ENCODE measurements at regions not wholly inside any gene's neighbourhood (a gene's known extent, or its start where the extent isn't known, plus 50 kb on each side); places are given as distances from the start of the nearest gene placed in this dataset.

GRCh38 chr5:124627815-124628595 is 118.4 kb downstream of the ZNF608 start:
- intact Hi-C loops (cut with micrococcal nuclease; ENCODE audit: unreplicated experiment): no loop called here
- no peak for DNase-seq (ENCODE audit: low spot score)
- no peaks in the 10 kb centered on the region for H3K9me3 ChIP-seq (ENCODE audit: low read depth, low read length, poor library complexity, severe bottlenecking)
- no TSS peak for BruUV-seq (replicated peaks)
- H3K36me3 ChIP-seq (ENCODE audit: insufficient read depth, low read length, poor library complexity, severe bottlenecking): no peaks in the 10 kb centered on the region
- no peaks in the 10 kb centered on the region for H3K27me3 ChIP-seq (replicated peaks; ENCODE audit: insufficient read depth, low read depth, low read length, poor library complexity)
- H3K4me3 ChIP-seq (ENCODE audit: low read depth, low read length, poor library complexity, severe bottlenecking): no peak overlapping the region
- no peak overlapping the region for H3K27ac ChIP-seq (ENCODE audit: low read depth, low read length, poor library complexity, severe bottlenecking)
- TF ChIP-seq CTCF (conservative IDR thresholded peaks at IDR 0.05; ENCODE audit: low read depth, low read length): no peak
- TF ChIP-seq EZH2 (IDR thresholded peaks at IDR 0.05; ENCODE audit: borderline replicate concordance, low read depth, low read length, poor library complexity, severe bottlenecking): no peak
- CTCF ChIA-PET: interaction anchor here (0.5 kb wide), 1 partner anchor 52 kb away, joined by 3 read pairs; no protein-coding TSS in a partner anchor
- peaks cover 1% of the 10 kb centered on the region for H3K4me1 ChIP-seq (ENCODE audit: insufficient read depth, low read length, poor library complexity, severe bottlenecking)
- POLR2A ChIA-PET (ENCODE audit: low non-redundant PET): no interaction called here

- ChIA-PET CTCF (no interaction called here), POLR2A (ENCODE audit: low non-redundant PET) (no interaction called here)
- no peak for TF ChIP-seq CTCF (conservative IDR thresholded peaks at IDR 0.05; ENCODE audit: low read depth, low read length)
- no peak for TF ChIP-seq EZH2 (IDR thresholded peaks at IDR 0.05; ENCODE audit: borderline replicate concordance, low read depth, low read length, poor library complexity, severe bottlenecking)
- H3K27ac ChIP-seq (ENCODE audit: low read depth, low read length, poor library complexity, severe bottlenecking): no peak overlapping the region
- H3K27me3 ChIP-seq (replicated peaks; ENCODE audit: insufficient read depth, low read depth, low read length, poor library complexity): no peaks in the 10 kb centered on the region
- no peak overlapping the region for H3K4me3 ChIP-seq (ENCODE audit: low read depth, low read length, poor library complexity, severe bottlenecking)
- no peaks in the 10 kb centered on the region for H3K36me3 ChIP-seq (ENCODE audit: insufficient read depth, low read length, poor library complexity, severe bottlenecking)
- intact Hi-C loops (cut with micrococcal nuclease; ENCODE audit: unreplicated experiment): no loop called here
- no TSS peak for BruUV-seq (replicated peaks)
- peaks cover 5% of the 10 kb centered on the region for H3K4me1 ChIP-seq (ENCODE audit: insufficient read depth, low read length, poor library complexity, severe bottlenecking)
- DNase-seq (ENCODE audit: low spot score): no peak
- H3K9me3 ChIP-seq (ENCODE audit: low read depth, low read length, poor library complexity, severe bottlenecking): no peaks in the 10 kb centered on the region
These were observed 120.4 kb downstream of the ZNF608 start for GRCh38 chr5:124626053-124626452.

- Histone ChIP-seq H3K4me1 (ENCODE audit: insufficient read depth, low read length, poor library complexity, severe bottlenecking) (peaks cover 5% of the 10 kb centered on the region), H3K36me3 (ENCODE audit: insufficient read depth, low read length, poor library complexity, severe bottlenecking) (no peaks in the 10 kb centered on the region), H3K4me3 (ENCODE audit: low read depth, low read length, poor library complexity, severe bottlenecking) (no peak overlapping the region), H3K27ac (ENCODE audit: low read depth, low read length, poor library complexity, severe bottlenecking) (no peak overlapping the region), H3K27me3 (replicated peaks; ENCODE audit: insufficient read depth, low read depth, low read length, poor library complexity) (no peaks in the 10 kb centered on the region), H3K9me3 (ENCODE audit: low read depth, low read length, poor library complexity, severe bottlenecking) (no peaks in the 10 kb centered on the region)
- ChIA-PET CTCF (no interaction called here), POLR2A (ENCODE audit: low non-redundant PET) (no interaction called here)
- TF ChIP-seq EZH2 (IDR thresholded peaks at IDR 0.05; ENCODE audit: borderline replicate concordance, low read depth, low read length, poor library complexity, severe bottlenecking): no peak
- TF ChIP-seq CTCF (conservative IDR thresholded peaks at IDR 0.05; ENCODE audit: low read depth, low read length): no peak
- no peak for DNase-seq (ENCODE audit: low spot score)
- intact Hi-C loops (cut with micrococcal nuclease; ENCODE audit: unreplicated experiment): no loop called here
- no TSS peak for BruUV-seq (replicated peaks)
These were observed 123.2 kb downstream of the ZNF608 start for GRCh38 chr5:124623265-124623664.
